H1 (cell line): ENCODE measurements at regions not wholly inside any gene's neighbourhood (a gene's known extent, or its start where the extent isn't known, plus 50 kb on each side); places are given as distances from the start of the nearest gene placed in this dataset.

ENCODE experiments used
- JUND ChIP-seq: IDR thresholded peaks from 2 replicates; pipeline ENCODE4 v1.6.1; 2011; ENCODE audit warnings: mild to moderate bottlenecking, improper control_type of control experiment, low read length
- KDM1A ChIP-seq: fragments of 200-600, 300-600 bp; sonication (generic); IDR thresholded peaks from 2 replicates; pipeline ENCODE4 v1.7.1; 2016; ENCODE audit warnings: mild to moderate bottlenecking, low read length, borderline replicate concordance
- TBP ChIP-seq: IDR thresholded peaks from 2 replicates; pipeline ENCODE4 v1.6.1; 2011; ENCODE audit warnings: low read depth, low read length, improper control_type of control experiment
- TF ChIP-seq, protein P1 (sequence below): fragments of 300-600 bp; sonication (generic); IDR thresholded peaks from 2 replicates; pipeline ENCODE4 v1.7.1; 2012; ENCODE audit warnings: low read length, moderate library complexity, mild to moderate bottlenecking, inconsistent platforms; ENCODE audit not compliant: insufficient replicate concordance
- TF ChIP-seq, protein P2 (sequence below): IDR thresholded peaks from 2 replicates; pipeline ENCODE4 v1.6.1; 2012; ENCODE audit warnings: inconsistent platforms

DNA sequence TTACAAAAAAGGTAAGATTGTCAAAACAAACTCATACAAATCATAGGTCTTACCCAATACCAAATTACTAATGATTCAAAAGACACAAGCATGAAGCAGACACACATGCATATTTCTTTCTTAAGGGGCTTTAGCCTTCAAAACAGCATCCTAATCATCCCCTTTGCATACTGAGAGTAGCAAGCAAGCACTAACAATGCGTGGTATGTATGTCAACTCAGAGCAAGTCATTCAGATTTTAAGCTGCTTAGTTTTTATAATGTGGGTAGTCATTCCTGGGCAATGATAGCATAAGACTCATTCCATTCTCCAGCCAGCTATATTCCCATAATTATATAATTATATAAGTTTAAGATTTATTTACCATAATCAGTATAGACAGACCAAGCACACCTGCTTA, 219.6 kb downstream of the DKK2 start (continued):
- TF ChIP-seq, protein P1, sequence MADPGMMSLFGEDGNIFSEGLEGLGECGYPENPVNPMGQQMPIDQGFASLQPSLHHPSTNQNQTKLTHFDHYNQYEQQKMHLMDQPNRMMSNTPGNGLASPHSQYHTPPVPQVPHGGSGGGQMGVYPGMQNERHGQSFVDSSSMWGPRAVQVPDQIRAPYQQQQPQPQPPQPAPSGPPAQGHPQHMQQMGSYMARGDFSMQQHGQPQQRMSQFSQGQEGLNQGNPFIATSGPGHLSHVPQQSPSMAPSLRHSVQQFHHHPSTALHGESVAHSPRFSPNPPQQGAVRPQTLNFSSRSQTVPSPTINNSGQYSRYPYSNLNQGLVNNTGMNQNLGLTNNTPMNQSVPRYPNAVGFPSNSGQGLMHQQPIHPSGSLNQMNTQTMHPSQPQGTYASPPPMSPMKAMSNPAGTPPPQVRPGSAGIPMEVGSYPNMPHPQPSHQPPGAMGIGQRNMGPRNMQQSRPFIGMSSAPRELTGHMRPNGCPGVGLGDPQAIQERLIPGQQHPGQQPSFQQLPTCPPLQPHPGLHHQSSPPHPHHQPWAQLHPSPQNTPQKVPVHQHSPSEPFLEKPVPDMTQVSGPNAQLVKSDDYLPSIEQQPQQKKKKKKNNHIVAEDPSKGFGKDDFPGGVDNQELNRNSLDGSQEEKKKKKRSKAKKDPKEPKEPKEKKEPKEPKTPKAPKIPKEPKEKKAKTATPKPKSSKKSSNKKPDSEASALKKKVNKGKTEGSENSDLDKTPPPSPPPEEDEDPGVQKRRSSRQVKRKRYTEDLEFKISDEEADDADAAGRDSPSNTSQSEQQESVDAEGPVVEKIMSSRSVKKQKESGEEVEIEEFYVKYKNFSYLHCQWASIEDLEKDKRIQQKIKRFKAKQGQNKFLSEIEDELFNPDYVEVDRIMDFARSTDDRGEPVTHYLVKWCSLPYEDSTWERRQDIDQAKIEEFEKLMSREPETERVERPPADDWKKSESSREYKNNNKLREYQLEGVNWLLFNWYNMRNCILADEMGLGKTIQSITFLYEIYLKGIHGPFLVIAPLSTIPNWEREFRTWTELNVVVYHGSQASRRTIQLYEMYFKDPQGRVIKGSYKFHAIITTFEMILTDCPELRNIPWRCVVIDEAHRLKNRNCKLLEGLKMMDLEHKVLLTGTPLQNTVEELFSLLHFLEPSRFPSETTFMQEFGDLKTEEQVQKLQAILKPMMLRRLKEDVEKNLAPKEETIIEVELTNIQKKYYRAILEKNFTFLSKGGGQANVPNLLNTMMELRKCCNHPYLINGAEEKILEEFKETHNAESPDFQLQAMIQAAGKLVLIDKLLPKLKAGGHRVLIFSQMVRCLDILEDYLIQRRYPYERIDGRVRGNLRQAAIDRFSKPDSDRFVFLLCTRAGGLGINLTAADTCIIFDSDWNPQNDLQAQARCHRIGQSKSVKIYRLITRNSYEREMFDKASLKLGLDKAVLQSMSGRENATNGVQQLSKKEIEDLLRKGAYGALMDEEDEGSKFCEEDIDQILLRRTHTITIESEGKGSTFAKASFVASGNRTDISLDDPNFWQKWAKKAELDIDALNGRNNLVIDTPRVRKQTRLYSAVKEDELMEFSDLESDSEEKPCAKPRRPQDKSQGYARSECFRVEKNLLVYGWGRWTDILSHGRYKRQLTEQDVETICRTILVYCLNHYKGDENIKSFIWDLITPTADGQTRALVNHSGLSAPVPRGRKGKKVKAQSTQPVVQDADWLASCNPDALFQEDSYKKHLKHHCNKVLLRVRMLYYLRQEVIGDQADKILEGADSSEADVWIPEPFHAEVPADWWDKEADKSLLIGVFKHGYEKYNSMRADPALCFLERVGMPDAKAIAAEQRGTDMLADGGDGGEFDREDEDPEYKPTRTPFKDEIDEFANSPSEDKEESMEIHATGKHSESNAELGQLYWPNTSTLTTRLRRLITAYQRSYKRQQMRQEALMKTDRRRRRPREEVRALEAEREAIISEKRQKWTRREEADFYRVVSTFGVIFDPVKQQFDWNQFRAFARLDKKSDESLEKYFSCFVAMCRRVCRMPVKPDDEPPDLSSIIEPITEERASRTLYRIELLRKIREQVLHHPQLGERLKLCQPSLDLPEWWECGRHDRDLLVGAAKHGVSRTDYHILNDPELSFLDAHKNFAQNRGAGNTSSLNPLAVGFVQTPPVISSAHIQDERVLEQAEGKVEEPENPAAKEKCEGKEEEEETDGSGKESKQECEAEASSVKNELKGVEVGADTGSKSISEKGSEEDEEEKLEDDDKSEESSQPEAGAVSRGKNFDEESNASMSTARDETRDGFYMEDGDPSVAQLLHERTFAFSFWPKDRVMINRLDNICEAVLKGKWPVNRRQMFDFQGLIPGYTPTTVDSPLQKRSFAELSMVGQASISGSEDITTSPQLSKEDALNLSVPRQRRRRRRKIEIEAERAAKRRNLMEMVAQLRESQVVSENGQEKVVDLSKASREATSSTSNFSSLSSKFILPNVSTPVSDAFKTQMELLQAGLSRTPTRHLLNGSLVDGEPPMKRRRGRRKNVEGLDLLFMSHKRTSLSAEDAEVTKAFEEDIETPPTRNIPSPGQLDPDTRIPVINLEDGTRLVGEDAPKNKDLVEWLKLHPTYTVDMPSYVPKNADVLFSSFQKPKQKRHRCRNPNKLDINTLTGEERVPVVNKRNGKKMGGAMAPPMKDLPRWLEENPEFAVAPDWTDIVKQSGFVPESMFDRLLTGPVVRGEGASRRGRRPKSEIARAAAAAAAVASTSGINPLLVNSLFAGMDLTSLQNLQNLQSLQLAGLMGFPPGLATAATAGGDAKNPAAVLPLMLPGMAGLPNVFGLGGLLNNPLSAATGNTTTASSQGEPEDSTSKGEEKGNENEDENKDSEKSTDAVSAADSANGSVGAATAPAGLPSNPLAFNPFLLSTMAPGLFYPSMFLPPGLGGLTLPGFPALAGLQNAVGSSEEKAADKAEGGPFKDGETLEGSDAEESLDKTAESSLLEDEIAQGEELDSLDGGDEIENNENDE, result no peak
- TF ChIP-seq TBP (no peak), JUND (no peak), KDM1A (no peak)
- TF ChIP-seq, protein P2, sequence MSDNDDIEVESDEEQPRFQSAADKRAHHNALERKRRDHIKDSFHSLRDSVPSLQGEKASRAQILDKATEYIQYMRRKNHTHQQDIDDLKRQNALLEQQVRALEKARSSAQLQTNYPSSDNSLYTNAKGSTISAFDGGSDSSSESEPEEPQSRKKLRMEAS, result no peak
